ENCODE measurements at regions not wholly inside any gene's neighbourhood (a gene's known extent, or its start where the extent isn't known, plus 50 kb on each side); places are given as distances from the start of the nearest gene placed in this dataset.

DNA sequence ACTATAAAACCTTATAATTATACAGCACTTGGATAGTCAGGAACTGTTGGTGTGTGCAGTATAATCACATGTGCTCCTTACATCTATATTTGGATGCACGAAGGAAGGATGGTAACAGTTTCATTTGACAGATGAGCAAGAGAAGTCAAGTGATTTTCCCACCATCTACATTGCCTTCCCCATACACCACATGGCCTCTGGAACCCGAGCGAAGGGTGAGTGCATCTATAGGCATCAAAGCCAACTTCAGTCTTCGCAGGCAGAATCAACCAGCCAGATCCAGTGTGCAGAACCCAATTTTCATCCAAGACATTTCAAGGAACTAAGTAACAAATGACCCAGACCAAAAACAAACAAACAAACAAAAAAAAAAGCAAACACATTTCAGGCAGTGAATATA lies 85.1 kb upstream of the BLID start:
- Histone ChIP-seq H3K27me3 (replicated peaks; ENCODE audit: insufficient read depth, low read length) (no peaks in the 10 kb centered on the region), H3F3A (ENCODE audit: insufficient read depth, low read length) (no peaks in the 10 kb centered on the region), H2AFZ (ENCODE audit: low read length) (no peak overlapping the region), H3K9me3 (replicated peaks; ENCODE audit: insufficient read depth, low read length) (no peaks in the 10 kb centered on the region), H4K20me1 (ENCODE audit: insufficient read depth, low read length) (no peaks in the 10 kb centered on the region), H3K79me2 (ENCODE audit: low read length) (no peaks in the 10 kb centered on the region), H3K27ac (ENCODE audit: low read length) (no peak overlapping the region), H3K4me1 (ENCODE audit: low read length) (no peaks in the 10 kb centered on the region), H3K4me3 (ENCODE audit: low read length) (no peak overlapping the region), H3K4me2 (ENCODE audit: low read depth, low read length) (no peak overlapping the region), H3K9me2 (replicated peaks; ENCODE audit: insufficient read depth, low read length) (no peaks in the 10 kb centered on the region), H3K36me3 (replicated peaks; ENCODE audit: insufficient read depth, low read length) (no peaks in the 10 kb centered on the region), H3K9ac (ENCODE audit: low read length) (no peak overlapping the region)
- TF ChIP-seq, protein P1, sequence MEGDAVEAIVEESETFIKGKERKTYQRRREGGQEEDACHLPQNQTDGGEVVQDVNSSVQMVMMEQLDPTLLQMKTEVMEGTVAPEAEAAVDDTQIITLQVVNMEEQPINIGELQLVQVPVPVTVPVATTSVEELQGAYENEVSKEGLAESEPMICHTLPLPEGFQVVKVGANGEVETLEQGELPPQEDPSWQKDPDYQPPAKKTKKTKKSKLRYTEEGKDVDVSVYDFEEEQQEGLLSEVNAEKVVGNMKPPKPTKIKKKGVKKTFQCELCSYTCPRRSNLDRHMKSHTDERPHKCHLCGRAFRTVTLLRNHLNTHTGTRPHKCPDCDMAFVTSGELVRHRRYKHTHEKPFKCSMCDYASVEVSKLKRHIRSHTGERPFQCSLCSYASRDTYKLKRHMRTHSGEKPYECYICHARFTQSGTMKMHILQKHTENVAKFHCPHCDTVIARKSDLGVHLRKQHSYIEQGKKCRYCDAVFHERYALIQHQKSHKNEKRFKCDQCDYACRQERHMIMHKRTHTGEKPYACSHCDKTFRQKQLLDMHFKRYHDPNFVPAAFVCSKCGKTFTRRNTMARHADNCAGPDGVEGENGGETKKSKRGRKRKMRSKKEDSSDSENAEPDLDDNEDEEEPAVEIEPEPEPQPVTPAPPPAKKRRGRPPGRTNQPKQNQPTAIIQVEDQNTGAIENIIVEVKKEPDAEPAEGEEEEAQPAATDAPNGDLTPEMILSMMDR (IDR thresholded peaks at IDR 0.05; ENCODE audit: low read length), result no peak
- TF ChIP-seq EZH2phosphoT487 (IDR thresholded peaks at IDR 0.05; ENCODE audit: low read length), result no peak
- no peak for TF ChIP-seq EZH2 (optimal IDR thresholded peaks at IDR 0.05; ENCODE audit: low read depth, low read length)
- DNase-seq, result no peak

DNA sequence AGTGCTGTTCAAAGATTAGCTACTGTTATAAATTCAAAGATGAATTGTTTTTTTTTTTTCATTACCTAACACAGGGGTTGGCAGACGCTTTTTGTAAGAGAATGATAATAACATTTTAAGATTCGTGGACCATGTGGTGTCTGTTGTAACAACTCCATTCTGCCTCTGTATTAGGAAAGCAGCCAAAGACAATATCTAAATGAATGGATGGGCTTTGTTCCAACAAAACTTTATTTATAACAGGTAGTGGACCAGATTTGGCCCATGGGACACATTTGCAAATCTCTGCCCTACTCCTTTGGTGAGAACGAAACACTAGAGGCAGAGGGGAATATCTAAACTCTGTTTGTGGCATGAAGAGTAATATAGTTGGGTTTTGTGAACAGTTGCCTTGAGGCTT lies 83.6 kb upstream of the BLID start:
- H3K27ac ChIP-seq (ENCODE audit: low read length), result no peak overlapping the region
- no peak overlapping the region for H3K4me3 ChIP-seq (ENCODE audit: low read length)
- no peaks in the 10 kb centered on the region for H3K4me1 ChIP-seq (ENCODE audit: low read length)
- H3K9me2 ChIP-seq (replicated peaks; ENCODE audit: insufficient read depth, low read length), result no peaks in the 10 kb centered on the region
- DNase-seq, result no peak
- no peak overlapping the region for H2AFZ ChIP-seq (ENCODE audit: low read length)
- no peak overlapping the region for H3K9ac ChIP-seq (ENCODE audit: low read length)
- no peaks in the 10 kb centered on the region for H3K79me2 ChIP-seq (ENCODE audit: low read length)
- no peak overlapping the region for H3K4me2 ChIP-seq (ENCODE audit: low read depth, low read length)
- H3K9me3 ChIP-seq (replicated peaks; ENCODE audit: insufficient read depth, low read length), result no peaks in the 10 kb centered on the region
- no peaks in the 10 kb centered on the region for H3K36me3 ChIP-seq (replicated peaks; ENCODE audit: insufficient read depth, low read length)
- TF ChIP-seq, protein P1 (IDR thresholded peaks at IDR 0.05; ENCODE audit: low read length), result no peak
- TF ChIP-seq EZH2 (optimal IDR thresholded peaks at IDR 0.05; ENCODE audit: low read depth, low read length), result no peak
- TF ChIP-seq EZH2phosphoT487 (IDR thresholded peaks at IDR 0.05; ENCODE audit: low read length), result no peak
- no peaks in the 10 kb centered on the region for H3K27me3 ChIP-seq (replicated peaks; ENCODE audit: insufficient read depth, low read length)
- H4K20me1 ChIP-seq (ENCODE audit: insufficient read depth, low read length), result no peaks in the 10 kb centered on the region
- no peaks in the 10 kb centered on the region for H3F3A ChIP-seq (ENCODE audit: insufficient read depth, low read length)

- no peaks in the 10 kb centered on the region for H3K27me3 ChIP-seq (replicated peaks; ENCODE audit: insufficient read depth, low read length)
- H3K9me3 ChIP-seq (replicated peaks; ENCODE audit: insufficient read depth, low read length), result no peaks in the 10 kb centered on the region
- H3K79me2 ChIP-seq (ENCODE audit: low read length), result no peaks in the 10 kb centered on the region
- no peaks in the 10 kb centered on the region for H3F3A ChIP-seq (ENCODE audit: insufficient read depth, low read length)
- H2AFZ ChIP-seq (ENCODE audit: low read length), result no peak overlapping the region
- H3K9ac ChIP-seq (ENCODE audit: low read length), result no peak overlapping the region
- no peak for TF ChIP-seq EZH2 (optimal IDR thresholded peaks at IDR 0.05; ENCODE audit: low read depth, low read length)
- TF ChIP-seq, protein P1 (IDR thresholded peaks at IDR 0.05; ENCODE audit: low read length), result no peak
- TF ChIP-seq EZH2phosphoT487 (IDR thresholded peaks at IDR 0.05; ENCODE audit: low read length), result no peak
- H4K20me1 ChIP-seq (ENCODE audit: insufficient read depth, low read length), result no peaks in the 10 kb centered on the region
- H3K4me2 ChIP-seq (ENCODE audit: low read depth, low read length), result no peak overlapping the region
- DNase-seq, result no peak
- H3K4me3 ChIP-seq (ENCODE audit: low read length), result no peak overlapping the region
- no peaks in the 10 kb centered on the region for H3K36me3 ChIP-seq (replicated peaks; ENCODE audit: insufficient read depth, low read length)
- H3K27ac ChIP-seq (ENCODE audit: low read length), result no peak overlapping the region
- no peaks in the 10 kb centered on the region for H3K4me1 ChIP-seq (ENCODE audit: low read length)
- H3K9me2 ChIP-seq (replicated peaks; ENCODE audit: insufficient read depth, low read length), result no peaks in the 10 kb centered on the region
Measured at GRCh38 chr11:122198291-122198983, 82.4 kb upstream of the BLID start.
